OCI-LY7 (cell line): ENCODE measurements at regions not wholly inside any gene's neighbourhood (a gene's known extent, or its start where the extent isn't known, plus 50 kb on each side); places are given as distances from the start of the nearest gene placed in this dataset.

Source experiments
- BruUV-seq: library from RNA; stranded (reverse); fragments of 400-500 nt; replicated peaks from 2 replicates; lab custom pipeline; 2021; lab: Mats Ljungman, UMichigan
- CTCF ChIA-PET: fragments of 300-600 bp; sonication (Branson Sonifier 250); formaldehyde crosslinking; loops from one replicate; lab custom pipeline; 2022; ENCODE audit warnings: antibody characterized with exemption; ENCODE audit not compliant: unreplicated experiment; lab: Charles Lee
- POLR2A ChIA-PET: fragments of 300-600 bp; sonication (Branson Sonifier 250); formaldehyde crosslinking; loops from one replicate; lab custom pipeline; 2022; ENCODE audit warnings: antibody characterized with exemption; lab: Charles Lee
- DNase-seq: peaks from one replicate; pipeline ENCODE4 v3.0.0-alpha.2; 2015; ENCODE audit warnings: low spot score
- H2AFZ ChIP-seq: fragments of 200-600 bp; sonication (generic), shearing (Covaris generic); 2 replicates; pipeline ENCODE4 v1.6.1; 2014; ENCODE audit warnings: mild to moderate bottlenecking, antibody characterized with exemption, low read length, moderate library complexity
- H3K27ac ChIP-seq: fragments of 200-600 bp; sonication (generic); 2 replicates; pipeline ENCODE4 v1.5.1; 2014; ENCODE audit warnings: mixed run types, low read depth, mild to moderate bottlenecking, moderate library complexity, low read length, inconsistent platforms; ENCODE audit not compliant: poor library complexity, severe bottlenecking
- H3K36me3 ChIP-seq: fragments of 200-600 bp; sonication (generic); 2 replicates; pipeline ENCODE4 v1.6.1; 2014; ENCODE audit warnings: mild to moderate bottlenecking, antibody characterized with exemption, low read length, moderate library complexity, mixed read lengths; ENCODE audit not compliant: insufficient read depth
- H3K4me1 ChIP-seq: fragments of 200-600 bp; sonication (generic); 2 replicates; pipeline ENCODE4 v1.5.1; 2014; ENCODE audit warnings: mild to moderate bottlenecking, low read length; ENCODE audit not compliant: insufficient read depth, poor library complexity, severe bottlenecking
- H3K4me2 ChIP-seq: fragments of 200-600 bp; sonication (generic); 2 replicates; pipeline ENCODE4 v1.6.1; 2014; ENCODE audit warnings: mild to moderate bottlenecking, low read length
- H3K4me3 ChIP-seq: fragments of 200-600 bp; sonication (generic); 2 replicates; pipeline ENCODE4 v1.5.1; 2014; ENCODE audit warnings: mild to moderate bottlenecking, low read depth, low read length; ENCODE audit not compliant: poor library complexity, severe bottlenecking
- H3K79me2 ChIP-seq: fragments of 200-600 bp; sonication (generic); 2 replicates; pipeline ENCODE4 v1.6.1; 2016; ENCODE audit warnings: low read depth, mild to moderate bottlenecking, low read length, moderate library complexity, mixed read lengths; ENCODE audit not compliant: insufficient read depth
- H3K9me2 ChIP-seq: fragments of 200-600 bp; sonication (generic); 2 replicates; pipeline ENCODE4 v1.6.1; 2016; ENCODE audit warnings: mild to moderate bottlenecking, low read length, mixed read lengths; ENCODE audit not compliant: insufficient read depth
- H3K9me3 ChIP-seq: fragments of 200-600 bp; sonication (generic); 2 replicates; pipeline ENCODE4 v1.6.1; 2014; ENCODE audit warnings: mild to moderate bottlenecking, mixed run types, low read length, mixed read lengths
- H4K20me1 ChIP-seq: fragments of 200-600 bp; sonication (generic); 2 replicates; pipeline ENCODE4 v1.6.1; 2014; ENCODE audit warnings: mild to moderate bottlenecking, antibody characterized with exemption, low read length, moderate library complexity, mixed read lengths; ENCODE audit not compliant: insufficient read depth
- EZH2phosphoT487 ChIP-seq: fragments of 200-600 bp; sonication (generic); IDR thresholded peaks from 2 replicates; pipeline ENCODE4 v1.6.1; 2018; ENCODE audit warnings: low read depth, borderline replicate concordance, mild to moderate bottlenecking, mixed run types, antibody characterized with exemption, low read length, moderate library complexity, mixed read lengths
- intact Hi-C: fragments of 100-400 bp; cut with micrococcal nuclease; formaldehyde crosslinking; loops from one replicate; pipeline ENCODE4 v1.10.0; 2022; ENCODE audit not compliant: unreplicated experiment
- TF ChIP-seq, protein P1 (sequence below): fragments of 200-600 bp; sonication (generic); conservative IDR thresholded peaks from 2 replicates; pipeline ENCODE4 v1.5.1; 2014; ENCODE audit warnings: mild to moderate bottlenecking, antibody characterized with exemption, low read length, moderate library complexity, mixed read lengths

- ChIA-PET POLR2A (no interaction called here), CTCF (no interaction called here)
- Histone ChIP-seq H2AFZ (no peak overlapping the region), H3K27ac (no peak overlapping the region), H3K9me3 (no peaks in the 10 kb centered on the region), H3K9me2 (no peaks in the 10 kb centered on the region), H3K4me1 (no peaks in the 10 kb centered on the region), H3K36me3 (no peaks in the 10 kb centered on the region), H3K79me2 (no peaks in the 10 kb centered on the region), H3K4me2 (no peak overlapping the region), H4K20me1 (no peaks in the 10 kb centered on the region), H3K4me3 (no peak overlapping the region)
- TF ChIP-seq EZH2phosphoT487, result no peak
- TF ChIP-seq, protein P1, sequence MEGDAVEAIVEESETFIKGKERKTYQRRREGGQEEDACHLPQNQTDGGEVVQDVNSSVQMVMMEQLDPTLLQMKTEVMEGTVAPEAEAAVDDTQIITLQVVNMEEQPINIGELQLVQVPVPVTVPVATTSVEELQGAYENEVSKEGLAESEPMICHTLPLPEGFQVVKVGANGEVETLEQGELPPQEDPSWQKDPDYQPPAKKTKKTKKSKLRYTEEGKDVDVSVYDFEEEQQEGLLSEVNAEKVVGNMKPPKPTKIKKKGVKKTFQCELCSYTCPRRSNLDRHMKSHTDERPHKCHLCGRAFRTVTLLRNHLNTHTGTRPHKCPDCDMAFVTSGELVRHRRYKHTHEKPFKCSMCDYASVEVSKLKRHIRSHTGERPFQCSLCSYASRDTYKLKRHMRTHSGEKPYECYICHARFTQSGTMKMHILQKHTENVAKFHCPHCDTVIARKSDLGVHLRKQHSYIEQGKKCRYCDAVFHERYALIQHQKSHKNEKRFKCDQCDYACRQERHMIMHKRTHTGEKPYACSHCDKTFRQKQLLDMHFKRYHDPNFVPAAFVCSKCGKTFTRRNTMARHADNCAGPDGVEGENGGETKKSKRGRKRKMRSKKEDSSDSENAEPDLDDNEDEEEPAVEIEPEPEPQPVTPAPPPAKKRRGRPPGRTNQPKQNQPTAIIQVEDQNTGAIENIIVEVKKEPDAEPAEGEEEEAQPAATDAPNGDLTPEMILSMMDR, result no peak
- BruUV-seq, result no TSS peak
- no peak for DNase-seq
- intact Hi-C loops, result no loop called here
Observed at GRCh38 chr7:90022213-90022612, 132.1 kb upstream of the STEAP1 start.

- no peaks in the 10 kb centered on the region for H3K36me3 ChIP-seq
- TF ChIP-seq, protein P1, result no peak
- no peak for TF ChIP-seq EZH2phosphoT487
- H3K9me3 ChIP-seq, result no peaks in the 10 kb centered on the region
- H4K20me1 ChIP-seq, result no peaks in the 10 kb centered on the region
- ChIA-PET POLR2A (no interaction called here), CTCF (no interaction called here)
- H2AFZ ChIP-seq, result no peak overlapping the region
- H3K4me2 ChIP-seq, result no peak overlapping the region
- no peaks in the 10 kb centered on the region for H3K4me1 ChIP-seq
- BruUV-seq, result no TSS peak
- H3K27ac ChIP-seq, result no peak overlapping the region
- DNase-seq, result no peak
- H3K9me2 ChIP-seq, result no peaks in the 10 kb centered on the region
- H3K4me3 ChIP-seq, result no peak overlapping the region
- no peaks in the 10 kb centered on the region for H3K79me2 ChIP-seq
- intact Hi-C loops, result no loop called here
Observed at GRCh38 chr7:90025771-90026170, 128.5 kb upstream of the STEAP1 start.

GRCh38 chr7:90033850-90034249 is 120.4 kb upstream of the STEAP1 start:
- Histone ChIP-seq H3K4me2 (no peak overlapping the region), H3K79me2 (no peaks in the 10 kb centered on the region), H3K9me3 (no peaks in the 10 kb centered on the region), H3K36me3 (no peaks in the 10 kb centered on the region), H3K9me2 (0 out of 2 replicates have a peak, but pooled peaks cover 3% of the 10 kb centered on the region), H3K4me3 (no peak overlapping the region), H3K27ac (no peak overlapping the region), H4K20me1 (no peaks in the 10 kb centered on the region), H2AFZ (no peak overlapping the region), H3K4me1 (no peaks in the 10 kb centered on the region)
- no peak for TF ChIP-seq EZH2phosphoT487
- CTCF ChIA-PET, result no interaction called here
- BruUV-seq, result no TSS peak
- POLR2A ChIA-PET, result no interaction called here
- intact Hi-C loops, result no loop called here
- no peak for DNase-seq
